ENCODE measurements at regions not wholly inside any gene's neighbourhood (a gene's known extent, or its start where the extent isn't known, plus 50 kb on each side); places are given as distances from the start of the nearest gene placed in this dataset.

GRCh38 chr13:27358420-27358819 is 66.0 kb upstream of the GTF3A start (continued):
- TF ChIP-seq, protein P1, sequence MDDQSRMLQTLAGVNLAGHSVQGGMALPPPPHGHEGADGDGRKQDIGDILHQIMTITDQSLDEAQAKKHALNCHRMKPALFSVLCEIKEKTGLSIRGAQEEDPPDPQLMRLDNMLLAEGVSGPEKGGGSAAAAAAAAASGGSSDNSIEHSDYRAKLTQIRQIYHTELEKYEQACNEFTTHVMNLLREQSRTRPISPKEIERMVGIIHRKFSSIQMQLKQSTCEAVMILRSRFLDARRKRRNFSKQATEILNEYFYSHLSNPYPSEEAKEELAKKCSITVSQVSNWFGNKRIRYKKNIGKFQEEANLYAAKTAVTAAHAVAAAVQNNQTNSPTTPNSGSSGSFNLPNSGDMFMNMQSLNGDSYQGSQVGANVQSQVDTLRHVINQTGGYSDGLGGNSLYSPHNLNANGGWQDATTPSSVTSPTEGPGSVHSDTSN (IDR thresholded peaks at IDR 0.05; ENCODE audit: insufficient replicate concordance, low read depth, low read length): no peak
- TF ChIP-seq BHLHE40 (IDR thresholded peaks at IDR 0.05; ENCODE audit: borderline replicate concordance in 1 of 2, low read depth in 2 of 2, low read length in 1 of 2): no peak
- no peak for TF ChIP-seq ZNF622 (IDR thresholded peaks at IDR 0.05)

GRCh38 chr13:27359199-27359821 is 65.1 kb upstream of the GTF3A start:
- peak; percentile 82 for ATAC-seq
- no peaks in the 10 kb centered on the region for H3K36me3 ChIP-seq (ENCODE audit: control insufficient read depth in 2 of 2, insufficient read depth in 2 of 2, low read length in 1 of 2)
- peaks cover 3 to 4% of the 10 kb centered on the region in 2 experiments; a peak in 1 of 4 replicates for H3K27me3 ChIP-seq (replicated peaks in 1 of 2; ENCODE audit: control insufficient read depth in 2 of 2, insufficient read depth in 2 of 2, low read length in 1 of 2)
- no peak overlapping the region for H3K9ac ChIP-seq (ENCODE audit: control insufficient read depth, insufficient read depth, low read length)
- no peak overlapping the region for H3K4me3 ChIP-seq
- FAIRE-seq: peak; percentile 74
- 0 out of 2 replicates have a peak, but pooled peaks have one; percentile 52 for TF ChIP-seq YY1 (IDR thresholded peaks at IDR 0.05; ENCODE audit: low read depth, low read length)
- TF ChIP-seq RAD21 (IDR thresholded peaks at IDR 0.05; ENCODE audit: insufficient read depth, low read depth, low read length): peak; percentile 98
- peak; percentile 97 for TF ChIP-seq SMC3 (IDR thresholded peaks at IDR 0.05; ENCODE audit: borderline replicate concordance, low read length)
- no peak for TF ChIP-seq NRF1 (conservative IDR thresholded peaks at IDR 0.05; ENCODE audit: low read depth, low read length)
- 0 out of 2 replicates have a peak, but pooled peaks have one; percentile 20 for TF ChIP-seq FOXM1 (IDR thresholded peaks at IDR 0.05; ENCODE audit: low read depth, low read length)
- TF ChIP-seq SUZ12 (IDR thresholded peaks at IDR 0.05; ENCODE audit: unreplicated experiment): no peak
- no peak for TF ChIP-seq CBFB (IDR thresholded peaks at IDR 0.05; ENCODE audit: low read depth)
- TF ChIP-seq NFYA (IDR thresholded peaks at IDR 0.05; ENCODE audit: borderline replicate concordance, low read depth, low read length): no peak
- peak; percentile 69 to 86 (median 83); a peak in 5 of 6 replicates for TF ChIP-seq CTCF (IDR thresholded peaks at IDR 0.05 in 2 of 3, conservative IDR thresholded peaks at IDR 0.05 in 1 of 3; ENCODE audit: control insufficient read depth in 2 of 3, extremely low read depth in 1 of 3, insufficient read depth in 1 of 3, low read depth in 3 of 3, low read length in 3 of 3)
- no peak for TF ChIP-seq STAT3 (IDR thresholded peaks at IDR 0.05; ENCODE audit: low read depth, low read length)
- no peak overlapping the region for H3K27ac ChIP-seq (ENCODE audit: control insufficient read depth, insufficient read depth)
- BruUV-seq (replicated peaks): no TSS peak
- no peaks in the 10 kb centered on the region for H4K20me1 ChIP-seq (ENCODE audit: control insufficient read depth, insufficient read depth)
- no peak for DNase-seq (ENCODE audit: low read depth, low spot score)
- WGBS (ENCODE audit: insufficient coverage, insufficient replicate concordance, low lambda C conversion rate, missing lambda C conversion rate): 5% methylated on average over 6 of the region's 6 CpGs
- SMC1A ChIA-PET (ENCODE audit: uncharacterized antibody, unreplicated experiment): interaction anchor here (0.7 to 6.3 kb wide), 11 partner anchors 13 to 468 kb away, joined by 3 to 81 read pairs (median 4); no protein-coding TSS in a partner anchor
- CTCF ChIA-PET: interaction anchor here (0.6 to 10.3 kb wide), 22 partner anchors 10 to 597 kb away, joined by 3 to 186 read pairs (median 4); no protein-coding TSS in a partner anchor
- no peaks in the 10 kb centered on the region for H3K4me1 ChIP-seq (ENCODE audit: control insufficient read depth, insufficient read depth, low read length)
- intact Hi-C loops (cut with micrococcal nuclease; ENCODE audit: unreplicated experiment) (loop anchor here (1.0 to 10.0 kb wide), 5 partner anchors 20 to 412 kb away; no protein-coding TSS in a partner anchor), in situ Hi-C loops (cut with MboI) (loop anchor here (5.0 kb wide), 1 partner anchor 372 kb away; no protein-coding TSS in a partner anchor)
- H3K79me2 ChIP-seq (ENCODE audit: control insufficient read depth, insufficient read depth, low read length): no peaks in the 10 kb centered on the region
- H3K4me2 ChIP-seq (ENCODE audit: control insufficient read depth, insufficient read depth): no peak overlapping the region
- H3K9me3 ChIP-seq (replicated peaks; ENCODE audit: control insufficient read depth, insufficient read depth, low read length): no peaks in the 10 kb centered on the region
- RAD21 ChIA-PET (ENCODE audit: unreplicated experiment): interaction anchor here (1.0 to 6.5 kb wide), 10 partner anchors 75 to 469 kb away, joined by 3 to 108 read pairs (median 4); no protein-coding TSS in a partner anchor
- no peak overlapping the region for H2AFZ ChIP-seq (ENCODE audit: control insufficient read depth, low read depth, low read length)
- POLR2A ChIA-PET: no interaction called here
